ENCODE measurements at regions not wholly inside any gene's neighbourhood (a gene's known extent, or its start where the extent isn't known, plus 50 kb on each side); places are given as distances from the start of the nearest gene placed in this dataset.
"Not testable (repeated sequence)": the region's sequence is repeated elsewhere in the genome, so short reads cannot be mapped to it uniquely, and the experiment has no call there.

DNA sequence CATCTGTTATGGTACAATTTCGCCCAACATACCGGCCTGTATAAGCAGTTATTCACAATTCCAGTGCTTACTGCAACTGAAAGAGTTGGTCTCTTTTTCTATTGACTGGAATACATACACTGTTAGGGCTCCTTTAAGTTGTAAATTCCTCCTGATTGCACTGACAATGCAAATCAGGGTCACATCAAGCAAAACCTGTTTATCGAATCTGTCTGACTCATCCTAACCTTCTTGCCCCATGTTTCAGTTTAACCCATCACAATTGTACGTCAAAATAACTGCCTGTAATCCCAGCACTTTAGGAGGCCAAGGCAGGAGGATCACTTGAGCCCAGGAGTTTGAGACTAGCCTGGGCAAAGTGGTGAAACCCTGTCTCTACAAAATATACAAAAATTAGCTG is 105.8 kb upstream of the NBPF11 start:
- not testable (repeated sequence) for TF ChIP-seq GABPA (IDR thresholded peaks at IDR 0.05; ENCODE audit: low read depth)
- TF ChIP-seq, protein P1, sequence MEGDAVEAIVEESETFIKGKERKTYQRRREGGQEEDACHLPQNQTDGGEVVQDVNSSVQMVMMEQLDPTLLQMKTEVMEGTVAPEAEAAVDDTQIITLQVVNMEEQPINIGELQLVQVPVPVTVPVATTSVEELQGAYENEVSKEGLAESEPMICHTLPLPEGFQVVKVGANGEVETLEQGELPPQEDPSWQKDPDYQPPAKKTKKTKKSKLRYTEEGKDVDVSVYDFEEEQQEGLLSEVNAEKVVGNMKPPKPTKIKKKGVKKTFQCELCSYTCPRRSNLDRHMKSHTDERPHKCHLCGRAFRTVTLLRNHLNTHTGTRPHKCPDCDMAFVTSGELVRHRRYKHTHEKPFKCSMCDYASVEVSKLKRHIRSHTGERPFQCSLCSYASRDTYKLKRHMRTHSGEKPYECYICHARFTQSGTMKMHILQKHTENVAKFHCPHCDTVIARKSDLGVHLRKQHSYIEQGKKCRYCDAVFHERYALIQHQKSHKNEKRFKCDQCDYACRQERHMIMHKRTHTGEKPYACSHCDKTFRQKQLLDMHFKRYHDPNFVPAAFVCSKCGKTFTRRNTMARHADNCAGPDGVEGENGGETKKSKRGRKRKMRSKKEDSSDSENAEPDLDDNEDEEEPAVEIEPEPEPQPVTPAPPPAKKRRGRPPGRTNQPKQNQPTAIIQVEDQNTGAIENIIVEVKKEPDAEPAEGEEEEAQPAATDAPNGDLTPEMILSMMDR (IDR thresholded peaks at IDR 0.05) = not testable (repeated sequence)

All from SK-N-SH (cell line).